ENCODE measurements at regions not wholly inside any gene's neighbourhood (a gene's known extent, or its start where the extent isn't known, plus 50 kb on each side); places are given as distances from the start of the nearest gene placed in this dataset.

DNA sequence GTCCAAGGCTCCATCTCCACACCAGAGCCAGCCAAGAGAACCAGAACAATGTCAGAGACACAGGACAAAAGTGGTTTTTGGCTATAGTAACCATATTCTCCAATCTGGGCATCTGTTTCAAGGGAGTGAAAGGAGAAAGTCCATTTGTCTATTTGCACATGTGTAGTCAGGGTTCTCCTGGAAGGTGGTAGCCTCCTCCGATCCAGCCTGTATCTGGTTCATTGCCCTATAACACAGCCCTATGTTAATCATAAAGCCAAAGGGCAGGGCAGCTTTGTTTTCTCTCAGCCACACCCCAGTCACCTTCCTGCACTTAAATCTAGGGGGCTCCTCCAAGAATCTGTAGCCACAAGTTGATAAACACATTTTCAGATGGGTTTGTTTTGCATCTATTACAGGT lies 128.1 kb upstream of the ADPGK start:
- H3K4me3 ChIP-seq (ENCODE audit: control insufficient read depth, low read depth, low read length) = no peak overlapping the region
- TF ChIP-seq, protein P1, sequence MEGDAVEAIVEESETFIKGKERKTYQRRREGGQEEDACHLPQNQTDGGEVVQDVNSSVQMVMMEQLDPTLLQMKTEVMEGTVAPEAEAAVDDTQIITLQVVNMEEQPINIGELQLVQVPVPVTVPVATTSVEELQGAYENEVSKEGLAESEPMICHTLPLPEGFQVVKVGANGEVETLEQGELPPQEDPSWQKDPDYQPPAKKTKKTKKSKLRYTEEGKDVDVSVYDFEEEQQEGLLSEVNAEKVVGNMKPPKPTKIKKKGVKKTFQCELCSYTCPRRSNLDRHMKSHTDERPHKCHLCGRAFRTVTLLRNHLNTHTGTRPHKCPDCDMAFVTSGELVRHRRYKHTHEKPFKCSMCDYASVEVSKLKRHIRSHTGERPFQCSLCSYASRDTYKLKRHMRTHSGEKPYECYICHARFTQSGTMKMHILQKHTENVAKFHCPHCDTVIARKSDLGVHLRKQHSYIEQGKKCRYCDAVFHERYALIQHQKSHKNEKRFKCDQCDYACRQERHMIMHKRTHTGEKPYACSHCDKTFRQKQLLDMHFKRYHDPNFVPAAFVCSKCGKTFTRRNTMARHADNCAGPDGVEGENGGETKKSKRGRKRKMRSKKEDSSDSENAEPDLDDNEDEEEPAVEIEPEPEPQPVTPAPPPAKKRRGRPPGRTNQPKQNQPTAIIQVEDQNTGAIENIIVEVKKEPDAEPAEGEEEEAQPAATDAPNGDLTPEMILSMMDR (conservative IDR thresholded peaks at IDR 0.05; ENCODE audit: control insufficient read depth, insufficient read depth, low read depth, low read length) = no peak
- DNase-seq (ENCODE audit: low read depth) = no peak

DNA sequence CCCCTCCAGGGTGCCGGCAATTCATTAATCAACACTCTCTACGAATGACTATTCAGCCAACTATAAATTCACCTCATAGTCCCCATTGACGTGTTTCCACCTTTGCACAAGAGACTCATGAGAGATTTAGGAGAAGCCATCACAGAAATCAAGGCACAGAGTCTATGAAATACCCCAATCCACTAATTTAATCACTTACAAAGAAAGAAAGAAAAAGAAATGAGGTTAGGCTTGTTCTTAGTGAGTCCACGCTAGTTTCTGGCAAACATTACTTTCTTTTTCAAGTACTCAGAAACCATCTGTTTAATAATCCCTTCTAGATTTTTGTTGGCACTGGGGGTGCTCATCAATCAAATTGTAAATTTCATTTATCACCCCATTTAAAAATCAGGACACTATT lies 125.2 kb upstream of the ADPGK start:
- no peak overlapping the region for H3K4me3 ChIP-seq (ENCODE audit: control insufficient read depth, low read depth, low read length)
- TF ChIP-seq, protein P1 (conservative IDR thresholded peaks at IDR 0.05; ENCODE audit: control insufficient read depth, insufficient read depth, low read depth, low read length) = no peak
- DNase-seq (ENCODE audit: low read depth) = no peak

DNA sequence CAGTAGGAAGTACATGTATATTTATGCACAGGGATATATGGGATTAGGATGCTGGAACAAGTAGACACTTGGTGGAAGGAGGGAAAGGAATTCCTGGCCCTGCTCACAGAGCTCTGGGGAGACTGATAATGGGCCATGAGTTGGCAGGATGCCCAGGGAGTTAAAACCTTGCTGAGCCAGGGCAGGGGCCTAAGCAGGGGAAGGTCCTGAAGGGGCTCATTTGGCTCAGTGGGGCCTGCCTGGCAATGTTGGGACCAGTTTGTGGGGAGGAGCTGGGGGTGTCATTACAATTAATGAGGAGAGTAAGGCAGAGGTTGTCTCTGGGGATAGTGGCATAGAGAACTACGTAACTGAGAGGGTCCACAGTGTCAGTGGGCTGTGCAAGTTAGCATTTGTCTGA lies 124.2 kb upstream of the ADPGK start:
- TF ChIP-seq, protein P1 (conservative IDR thresholded peaks at IDR 0.05; ENCODE audit: control insufficient read depth, insufficient read depth, low read depth, low read length) = no peak
- DNase-seq (ENCODE audit: low read depth) = no peak

DNA sequence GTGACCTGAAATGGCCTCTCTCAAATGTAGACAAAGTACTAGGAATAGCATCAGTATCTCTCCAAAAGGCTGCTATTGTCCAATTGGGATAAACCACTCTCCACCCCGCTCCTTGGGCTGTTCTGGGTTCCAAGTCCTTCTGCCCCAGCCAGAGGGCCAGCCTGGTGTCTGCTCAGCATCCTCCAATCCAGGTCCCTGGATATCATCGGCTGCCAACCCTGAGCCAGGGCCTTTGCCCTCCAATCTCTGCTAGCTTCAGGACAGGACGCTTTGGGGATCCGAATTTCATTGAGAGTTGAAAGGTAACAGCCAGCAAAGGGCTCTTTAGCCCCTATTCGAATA lies 119.3 kb upstream of the ADPGK start:
- no peak for DNase-seq (ENCODE audit: low read depth)
- H3K4me3 ChIP-seq (ENCODE audit: control insufficient read depth, low read depth, low read length) = no peak overlapping the region
- TF ChIP-seq, protein P1 (conservative IDR thresholded peaks at IDR 0.05; ENCODE audit: control insufficient read depth, insufficient read depth, low read depth, low read length) = no peak

More for the DNA sequence above, 124.2 kb upstream of the ADPGK start:
- no peak overlapping the region for H3K4me3 ChIP-seq (ENCODE audit: control insufficient read depth, low read depth, low read length)

- DNase-seq (ENCODE audit: low read depth) = peak; percentile 81
- TF ChIP-seq, protein P1 (conservative IDR thresholded peaks at IDR 0.05; ENCODE audit: control insufficient read depth, insufficient read depth, low read depth, low read length) = no peak
Observed at GRCh38 chr15:72902245-72902918, 118.8 kb upstream of the ADPGK start.

GRCh38 chr15:72892986-72893385 lies 109.4 kb upstream of the ADPGK start:
- DNase-seq (ENCODE audit: low read depth) = no peak
- H3K4me3 ChIP-seq (ENCODE audit: control insufficient read depth, low read depth, low read length) = no peak overlapping the region

More at GRCh38 chr15:72902245-72902918, 118.8 kb upstream of the ADPGK start:
- no peak overlapping the region for H3K4me3 ChIP-seq (ENCODE audit: control insufficient read depth, low read depth, low read length)

More at GRCh38 chr15:72892986-72893385, 109.4 kb upstream of the ADPGK start:
- TF ChIP-seq, protein P1 (conservative IDR thresholded peaks at IDR 0.05; ENCODE audit: control insufficient read depth, insufficient read depth, low read depth, low read length) = no peak
